ENCODE measurements at regions not wholly inside any gene's neighbourhood (a gene's known extent, or its start where the extent isn't known, plus 50 kb on each side); places are given as distances from the start of the nearest gene placed in this dataset.

GRCh38 chr6:85172705-85173104 lies 277.2 kb upstream of the NT5E start:
- Histone ChIP-seq H3K79me1 (ENCODE audit: low read depth in 1 of 2, low read length in 2 of 2) (no peaks in the 10 kb centered on the region), H3K27ac (ENCODE audit: insufficient read depth, low read length) (no peak overlapping the region), H2AFZ (replicated peaks; ENCODE audit: low read length, poor library complexity) (no peak overlapping the region), H2AK5ac (ENCODE audit: low read depth, low read length) (no peak overlapping the region), H2BK15ac (ENCODE audit: low read depth, low read length) (no peak overlapping the region), H2BK5ac (ENCODE audit: low read depth, low read length, poor library complexity, severe bottlenecking) (no peak overlapping the region), H3K18ac (ENCODE audit: low read depth, low read length) (no peak overlapping the region), H3K4me2 (ENCODE audit: low read depth, low read length) (no peak overlapping the region), H3K14ac (replicated peaks; ENCODE audit: low read depth, low read length) (no peak overlapping the region), H4K5ac (ENCODE audit: low read depth, low read length) (no peak overlapping the region), H3K36me3 (ENCODE audit: control insufficient read depth, insufficient read depth, low read length) (no peaks in the 10 kb centered on the region), H2BK120ac (ENCODE audit: low read depth, low read length) (no peak overlapping the region), H4K20me1 (ENCODE audit: insufficient read depth, low read length) (no peaks in the 10 kb centered on the region), H3K9me1 (ENCODE audit: insufficient read depth, low read length) (no peaks in the 10 kb centered on the region), H3K9me3 (ENCODE audit: control insufficient read depth, insufficient read depth, low read length) (no peaks in the 10 kb centered on the region), H3K27me3 (ENCODE audit: control insufficient read depth, insufficient read depth, low read length) (no peaks in the 10 kb centered on the region), H2BK20ac (ENCODE audit: low read depth, low read length) (no peak overlapping the region), H3K9ac (ENCODE audit: low read depth, low read length) (no peak overlapping the region), H2AK9ac (replicated peaks; ENCODE audit: low read depth, low read length, poor library complexity) (no peak overlapping the region), H4K91ac (ENCODE audit: insufficient read depth, low read depth, low read length) (no peak overlapping the region), H3K4me3 (ENCODE audit: insufficient read depth, low read depth, low read length) (no peak overlapping the region), H3K4me1 (ENCODE audit: control insufficient read depth, insufficient read depth, low read length) (no peaks in the 10 kb centered on the region), H3K56ac (ENCODE audit: extremely low read depth, insufficient read depth, low read length) (no peak overlapping the region), H4K8ac (ENCODE audit: low read depth in 2 of 2, low read length in 2 of 2) (no peak overlapping the region), H3K4ac (ENCODE audit: low read depth, low read length) (no peak overlapping the region), H3K23ac (ENCODE audit: low read depth, low read length) (no peak overlapping the region)
- ChIA-PET CTCF (no interaction called here), POLR2A (ENCODE audit: unreplicated experiment) (no interaction called here)
- TF ChIP-seq CHD1 (IDR thresholded peaks at IDR 0.05; ENCODE audit: low read depth, low read length) (no peak), MXI1 (IDR thresholded peaks at IDR 0.05; ENCODE audit: borderline replicate concordance, low read depth, low read length) (no peak), RCOR1 (IDR thresholded peaks at IDR 0.05; ENCODE audit: insufficient replicate concordance, low read length) (no peak)
- TF ChIP-seq, protein P1, sequence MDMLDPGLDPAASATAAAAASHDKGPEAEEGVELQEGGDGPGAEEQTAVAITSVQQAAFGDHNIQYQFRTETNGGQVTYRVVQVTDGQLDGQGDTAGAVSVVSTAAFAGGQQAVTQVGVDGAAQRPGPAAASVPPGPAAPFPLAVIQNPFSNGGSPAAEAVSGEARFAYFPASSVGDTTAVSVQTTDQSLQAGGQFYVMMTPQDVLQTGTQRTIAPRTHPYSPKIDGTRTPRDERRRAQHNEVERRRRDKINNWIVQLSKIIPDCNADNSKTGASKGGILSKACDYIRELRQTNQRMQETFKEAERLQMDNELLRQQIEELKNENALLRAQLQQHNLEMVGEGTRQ (IDR thresholded peaks at IDR 0.05; ENCODE audit: low read depth, low read length) = no peak
- intact Hi-C loops (cut with micrococcal nuclease) (no loop called here), in situ Hi-C loops (cut with MboI; ENCODE audit: low sequenced_read_pairs) (no loop called here), dilution Hi-C loops (cut with HindIII; ENCODE audit: low sequenced_read_pairs, unreplicated experiment) (no loop called here)
- no TSS peak for BruUV-seq (replicated peaks)
- ATAC-seq (ENCODE audit: low read depth) (no peak), DNase-seq (no peak)

Measured in IMR-90 (cell line).